ENCODE measurements at regions not wholly inside any gene's neighbourhood (a gene's known extent, or its start where the extent isn't known, plus 50 kb on each side); places are given as distances from the start of the nearest gene placed in this dataset.
"Not testable (repeated sequence)": the region's sequence is repeated elsewhere in the genome, so short reads cannot be mapped to it uniquely, and the experiment has no call there.

DNA sequence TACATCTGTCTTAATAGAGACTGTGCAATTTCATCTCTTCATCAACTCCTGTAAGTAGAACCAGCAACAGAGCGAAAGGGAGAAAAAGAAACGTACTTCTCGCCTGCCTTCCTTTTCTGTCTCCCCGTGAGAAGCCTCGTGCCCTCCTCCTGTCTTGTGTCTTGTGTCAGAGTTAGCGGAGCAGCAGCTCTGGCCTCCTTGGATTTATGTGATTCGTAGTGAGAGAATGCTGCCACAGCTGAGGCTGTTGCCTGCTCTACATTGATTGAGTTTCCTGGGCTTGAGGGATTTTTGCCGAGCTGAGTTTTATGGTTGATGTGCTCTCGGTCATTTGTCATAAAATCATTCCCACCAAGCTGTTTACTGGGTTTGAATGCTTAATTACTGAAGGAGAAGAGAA is 579.1 kb upstream of the RBFOX1 start:
- intact Hi-C loops (cut with DNase I) = no loop called here
- TF ChIP-seq, protein P1, sequence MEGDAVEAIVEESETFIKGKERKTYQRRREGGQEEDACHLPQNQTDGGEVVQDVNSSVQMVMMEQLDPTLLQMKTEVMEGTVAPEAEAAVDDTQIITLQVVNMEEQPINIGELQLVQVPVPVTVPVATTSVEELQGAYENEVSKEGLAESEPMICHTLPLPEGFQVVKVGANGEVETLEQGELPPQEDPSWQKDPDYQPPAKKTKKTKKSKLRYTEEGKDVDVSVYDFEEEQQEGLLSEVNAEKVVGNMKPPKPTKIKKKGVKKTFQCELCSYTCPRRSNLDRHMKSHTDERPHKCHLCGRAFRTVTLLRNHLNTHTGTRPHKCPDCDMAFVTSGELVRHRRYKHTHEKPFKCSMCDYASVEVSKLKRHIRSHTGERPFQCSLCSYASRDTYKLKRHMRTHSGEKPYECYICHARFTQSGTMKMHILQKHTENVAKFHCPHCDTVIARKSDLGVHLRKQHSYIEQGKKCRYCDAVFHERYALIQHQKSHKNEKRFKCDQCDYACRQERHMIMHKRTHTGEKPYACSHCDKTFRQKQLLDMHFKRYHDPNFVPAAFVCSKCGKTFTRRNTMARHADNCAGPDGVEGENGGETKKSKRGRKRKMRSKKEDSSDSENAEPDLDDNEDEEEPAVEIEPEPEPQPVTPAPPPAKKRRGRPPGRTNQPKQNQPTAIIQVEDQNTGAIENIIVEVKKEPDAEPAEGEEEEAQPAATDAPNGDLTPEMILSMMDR (IDR thresholded peaks at IDR 0.05; ENCODE audit: borderline replicate concordance, extremely low read depth, insufficient read depth) = no peak
- Histone ChIP-seq H3K4me1 (ENCODE audit: control insufficient read depth in 2 of 3, insufficient read depth in 2 of 3, low read depth in 1 of 3, low read length in 3 of 3) (no peaks in the 10 kb centered on the region), H3K9ac (ENCODE audit: low read length in 3 of 3) (no peak overlapping the region), H3K27me3 (ENCODE audit: control insufficient read depth, insufficient read depth, low read length) (no peaks in the 10 kb centered on the region), H3K36me3 (ENCODE audit: control insufficient read depth in 2 of 3, insufficient read depth in 3 of 3, low read length in 3 of 3) (no peaks in the 10 kb centered on the region), H3K27ac (ENCODE audit: low read depth in 2 of 2, low read length in 2 of 2) (no peak overlapping the region), H3K9me3 (ENCODE audit: control insufficient read depth in 2 of 3, insufficient read depth in 1 of 3, low read length in 3 of 3) (no peaks in the 10 kb centered on the region), H3K4me3 (ENCODE audit: low read length in 3 of 3) (no peak overlapping the region)
- peak in 3 of 5 donors; percentile 16 to 26 (median 21) for DNase-seq
- FAIRE-seq = no peak

DNA sequence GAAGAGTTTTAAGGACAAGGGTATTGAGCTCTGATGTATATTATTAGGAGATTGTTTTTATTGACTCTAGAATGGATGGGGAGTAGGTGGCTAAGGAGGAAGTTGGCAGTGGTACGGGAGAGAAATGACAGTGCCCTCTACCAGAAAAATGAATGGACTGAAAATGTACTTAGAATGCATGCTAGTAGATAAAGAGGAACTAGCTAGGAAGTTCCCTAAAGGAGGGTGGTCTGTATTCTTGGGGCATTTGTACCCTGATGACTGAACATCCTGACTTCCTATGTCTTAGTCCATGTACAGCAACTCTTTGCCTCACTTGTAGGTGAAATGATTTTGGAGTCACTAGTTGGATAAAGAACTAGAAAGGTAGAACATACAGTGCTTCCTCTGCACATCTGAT is 581.5 kb upstream of the RBFOX1 start:
- no peak overlapping the region for H3K9ac ChIP-seq (ENCODE audit: low read length in 3 of 3)
- FAIRE-seq (no peak), DNase-seq (no peak)
- no peak overlapping the region for H3K27ac ChIP-seq (ENCODE audit: low read depth in 2 of 2, low read length in 2 of 2)
- no peak overlapping the region for H3K4me3 ChIP-seq (ENCODE audit: low read length in 3 of 3)
- intact Hi-C loops (cut with DNase I) = no loop called here
- H3K9me3 ChIP-seq (ENCODE audit: control insufficient read depth in 2 of 3, insufficient read depth in 1 of 3, low read length in 3 of 3) = no peaks in the 10 kb centered on the region
- H3K4me1 ChIP-seq (ENCODE audit: control insufficient read depth in 2 of 3, insufficient read depth in 2 of 3, low read depth in 1 of 3, low read length in 3 of 3) = no peaks in the 10 kb centered on the region
- TF ChIP-seq, protein P1 (IDR thresholded peaks at IDR 0.05; ENCODE audit: borderline replicate concordance, extremely low read depth, insufficient read depth) = no peak
- no peaks in the 10 kb centered on the region for H3K36me3 ChIP-seq (ENCODE audit: control insufficient read depth in 2 of 3, insufficient read depth in 3 of 3, low read length in 3 of 3)
- no peaks in the 10 kb centered on the region for H3K27me3 ChIP-seq (ENCODE audit: control insufficient read depth, insufficient read depth, low read length)

DNA sequence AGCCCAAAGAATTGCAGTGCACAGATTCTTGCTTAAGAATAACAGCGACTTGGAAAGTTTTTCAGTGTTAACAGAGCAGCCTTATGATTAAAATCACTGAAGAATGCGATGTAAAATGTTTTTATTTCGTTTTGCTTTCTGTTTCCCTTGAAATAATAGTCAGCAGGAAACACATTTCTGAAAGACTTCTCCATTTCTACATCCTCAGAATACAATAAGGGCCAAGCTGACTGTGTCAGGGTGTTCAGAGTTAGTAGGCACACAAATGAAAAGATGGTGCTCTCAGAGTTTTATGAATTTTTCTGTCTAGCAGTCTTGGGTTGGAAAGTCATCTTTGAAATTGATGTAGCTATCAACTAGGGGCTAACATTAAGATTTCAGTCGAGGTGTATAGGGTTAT is 582.9 kb upstream of the RBFOX1 start:
- Histone ChIP-seq H3K36me3 (ENCODE audit: control insufficient read depth in 2 of 3, insufficient read depth in 3 of 3, low read length in 3 of 3) (no peaks in the 10 kb centered on the region), H3K9me3 (ENCODE audit: control insufficient read depth in 2 of 3, insufficient read depth in 1 of 3, low read length in 3 of 3) (peaks cover 0 to 4% (median 0%) of the 10 kb centered on the region in 3 donors), H3K9ac (ENCODE audit: low read length in 3 of 3) (no peak overlapping the region), H3K4me3 (ENCODE audit: low read length in 3 of 3) (no peak overlapping the region), H3K27me3 (ENCODE audit: control insufficient read depth, insufficient read depth, low read length) (no peaks in the 10 kb centered on the region), H3K4me1 (ENCODE audit: control insufficient read depth in 2 of 3, insufficient read depth in 2 of 3, low read depth in 1 of 3, low read length in 3 of 3) (no peaks in the 10 kb centered on the region), H3K27ac (ENCODE audit: low read depth in 2 of 2, low read length in 2 of 2) (no peak overlapping the region)
- TF ChIP-seq, protein P1 (IDR thresholded peaks at IDR 0.05; ENCODE audit: borderline replicate concordance, extremely low read depth, insufficient read depth) = no peak
- intact Hi-C loops (cut with DNase I) = no loop called here
- FAIRE-seq (no peak), DNase-seq (no peak)

DNA sequence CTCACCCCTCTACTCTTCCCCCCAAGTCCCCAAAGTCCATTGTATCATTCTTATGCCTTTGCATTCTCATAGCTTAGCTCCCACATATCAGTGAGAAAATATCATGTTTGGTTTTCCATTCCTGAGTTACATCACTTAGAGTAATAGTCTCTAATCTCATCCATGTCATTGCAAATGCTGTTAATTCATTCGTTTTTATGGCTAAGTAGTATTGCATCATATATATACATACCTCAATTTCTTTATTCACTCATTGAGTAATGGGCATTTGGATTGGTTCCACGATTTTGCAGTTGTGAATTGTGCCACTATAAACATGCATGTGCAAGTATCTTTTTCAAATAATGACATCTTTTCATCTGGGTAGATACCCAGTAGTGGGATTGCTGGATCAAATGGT is 596.3 kb upstream of the RBFOX1 start:
- H3K36me3 ChIP-seq (ENCODE audit: control insufficient read depth in 2 of 3, insufficient read depth in 3 of 3, low read length in 3 of 3); H3K4me1 ChIP-seq (ENCODE audit: control insufficient read depth in 2 of 3, insufficient read depth in 2 of 3, low read depth in 1 of 3, low read length in 3 of 3); H3K27ac ChIP-seq (ENCODE audit: low read depth in 2 of 2, low read length in 2 of 2); DNase-seq; H3K4me3 ChIP-seq (ENCODE audit: low read length in 3 of 3); intact Hi-C loops (cut with DNase I); H3K9me3 ChIP-seq (ENCODE audit: control insufficient read depth in 2 of 3, insufficient read depth in 1 of 3, low read length in 3 of 3); FAIRE-seq; H3K9ac ChIP-seq (ENCODE audit: low read length in 3 of 3); H3K27me3 ChIP-seq (ENCODE audit: control insufficient read depth, insufficient read depth, low read length): not testable (repeated sequence)
